Ovary (tissue), 7 donors: ENCODE measurements at regions not wholly inside any gene's neighbourhood (a gene's known extent, or its start where the extent isn't known, plus 50 kb on each side); places are given as distances from the start of the nearest gene placed in this dataset.

Source experiments
- DNase-seq, 5 donors: peaks; one replicate each; pipeline ENCODE4 v3.0.0-alpha.2; 2019 to 2020
- H3K27ac ChIP-seq, 2 donors: fragments of 200-600 bp; one replicate each; pipeline versions ENCODE4 v1.5.1 to v1.8.0; 2019 to 2022
- H3K27me3 ChIP-seq: fragments of 200-600 bp; one replicate; pipeline ENCODE4 v1.8.0; 2022
- H3K36me3 ChIP-seq: fragments of 200-600 bp; sonication (generic); one replicate; pipeline ENCODE4 v1.5.1; 2019
- H3K4me1 ChIP-seq: one replicate; pipeline ENCODE4 v1.8.1; 2013; ENCODE audit warnings: mild to moderate bottlenecking, moderate library complexity; ENCODE audit not compliant: insufficient read depth
- H3K4me3 ChIP-seq: fragments of 200-600 bp; sonication (generic); one replicate; pipeline ENCODE4 v1.5.1; 2017
- H3K9me3 ChIP-seq, 2 donors: fragments of 200-600 bp in 1 of 2; sonication (generic) in 1 of 2; one replicate each; pipeline versions ENCODE4 v1.5.1 to v1.8.1; 2013 to 2019; ENCODE audit warnings: mild to moderate bottlenecking in 1 of 2, moderate library complexity in 1 of 2
- CTCF ChIP-seq, 3 donors: fragments of 450-650 bp in 2 of 3; fragments of 200-600 bp in 1 of 3; IDR thresholded peaks; one replicate each; pipeline versions ENCODE4 v1.5.1 to v1.8.0; 2016 to 2022; ENCODE audit warnings: antibody characterized with exemption in 3 of 3, mild to moderate bottlenecking in 1 of 3
- EP300 ChIP-seq: sonication (generic); formaldehyde crosslinking; IDR thresholded peaks from one replicate; pipeline ENCODE4 v1.6.1; 2017; ENCODE audit warnings: antibody characterized with exemption
- POLR2A ChIP-seq: fragments of 450-650 bp; IDR thresholded peaks from one replicate; pipeline ENCODE4 v1.6.1; 2017; ENCODE audit warnings: antibody characterized with exemption, mild to moderate bottlenecking, moderate library complexity
- WGBS, 3 donors: extraction: QIAGEN DNeasy Blood & Tissue Kit in 1 of 3; methylation state at CpG; one replicate each; pipeline versions ENCODE4 v1.1.5 to v1.1.7; 2013 to 2017; 5-methylcytosine and 5-hydroxymethylcytosine counted together
- intact Hi-C, 4 donors: fragments of 100-400 bp; cut with DNase I; formaldehyde crosslinking; loops; one replicate each; pipeline versions ENCODE4 v1.11.0 to v1.15.1; 2022 to 2023
- donor health status: DM: no; HTN: no; CAD: no; lungs with moderate emphysema.
- donor health status: DM: no; HTN: no; CAD: no.
- donor health status: Bipolar disorder and iron deficiency.
- donor health status: DM: no; HTN: no; CAD: no.
- donor health status: DM: yes; HTN: yes; CAD: no.

- intact Hi-C loops = loop anchor here in 1 of 4 donors (10.0 kb wide), 1 partner anchor 96 kb away; no protein-coding TSS in a partner anchor
Measured at GRCh38 chr3:193771011-193771652, 178.1 kb downstream of the OPA1 start.

GRCh38 chr3:193771653-193772421, 178.8 kb downstream of the OPA1 start:
- Histone ChIP-seq H3K4me3 (no peak overlapping the region), H3K9me3 (no peaks in the 10 kb centered on the region), H3K27ac (no peak overlapping the region), H3K4me1 (no peaks in the 10 kb centered on the region), H3K36me3 (no peaks in the 10 kb centered on the region), H3K27me3 (no peaks in the 10 kb centered on the region)
- 87 to 92% (median 92%) methylated on average over 18 of the region's 18 CpGs for WGBS, 3 donors
- TF ChIP-seq EP300 (no peak), CTCF (IDR thresholded peaks at IDR 0.05) (no peak)
- no peak for DNase-seq
- intact Hi-C loops = loop anchor here in 1 of 4 donors (10.0 kb wide), 1 partner anchor 97 kb away; no protein-coding TSS in a partner anchor

More at GRCh38 chr3:193771011-193771652, 178.1 kb downstream of the OPA1 start:
- Histone ChIP-seq H3K4me1 (no peaks in the 10 kb centered on the region), H3K27ac (no peak overlapping the region), H3K4me3 (no peak overlapping the region), H3K27me3 (no peaks in the 10 kb centered on the region), H3K9me3 (no peaks in the 10 kb centered on the region), H3K36me3 (no peaks in the 10 kb centered on the region)
- no peak for TF ChIP-seq CTCF (IDR thresholded peaks at IDR 0.05)
- DNase-seq = no peak
- WGBS, 3 donors = 90 to 93% (median 90%) methylated on average over 20 of the region's 20 CpGs

GRCh38 chr3:193772422-193772763, 179.4 kb downstream of the OPA1 start:
- TF ChIP-seq EP300 = no peak
- TF ChIP-seq POLR2A = no peak
- TF ChIP-seq CTCF (IDR thresholded peaks at IDR 0.05) = no peak
- Histone ChIP-seq H3K36me3 (no peaks in the 10 kb centered on the region), H3K4me1 (no peaks in the 10 kb centered on the region), H3K4me3 (no peak overlapping the region), H3K27ac (no peak overlapping the region), H3K27me3 (no peaks in the 10 kb centered on the region), H3K9me3 (no peaks in the 10 kb centered on the region)
- intact Hi-C loops = loop anchor here in 1 of 4 donors (10.0 kb wide), 1 partner anchor 98 kb away; no protein-coding TSS in a partner anchor
- DNase-seq = no peak
- 54 to 78% (median 56%) methylated on average over 9 of the region's 9 CpGs for WGBS, 3 donors

GRCh38 chr3:193773266-193774220, 180.5 kb downstream of the OPA1 start:
- H3K36me3 ChIP-seq = no peaks in the 10 kb centered on the region
- intact Hi-C loops = loop anchor here in 1 of 4 donors (10.0 kb wide), 1 partner anchor 99 kb away; no protein-coding TSS in a partner anchor

More at GRCh38 chr3:193773266-193774220, 180.5 kb downstream of the OPA1 start:
- Histone ChIP-seq H3K27ac (no peak overlapping the region), H3K27me3 (no peaks in the 10 kb centered on the region), H3K4me3 (no peak overlapping the region), H3K9me3 (no peaks in the 10 kb centered on the region), H3K4me1 (no peaks in the 10 kb centered on the region)
- DNase-seq = no peak
- WGBS, 3 donors = 82 to 88% (median 86%) methylated on average over 8 of the region's 8 CpGs
- TF ChIP-seq POLR2A = no peak
- TF ChIP-seq CTCF (IDR thresholded peaks at IDR 0.05) = no peak
- TF ChIP-seq EP300 = no peak
